ENCODE measurements at regions not wholly inside any gene's neighbourhood (a gene's known extent, or its start where the extent isn't known, plus 50 kb on each side); places are given as distances from the start of the nearest gene placed in this dataset.
"Not testable (repeated sequence)": the region's sequence is repeated elsewhere in the genome, so short reads cannot be mapped to it uniquely, and the experiment has no call there.

GRCh38 chr21:20261364-20261763 lies 736.8 kb upstream of the NCAM2 start:
- DNase-seq (ENCODE audit: low spot score), result no peak

GRCh38 chr21:20265707-20266440 lies 732.3 kb upstream of the NCAM2 start:
- DNase-seq (ENCODE audit: low spot score), result no peak

GRCh38 chr21:20266441-20266710 lies 731.8 kb upstream of the NCAM2 start:
- no peak for DNase-seq (ENCODE audit: low spot score)

- no peak for DNase-seq (ENCODE audit: low spot score)
Measured at GRCh38 chr21:20270365-20271055, 727.7 kb upstream of the NCAM2 start.

- no peak for DNase-seq (ENCODE audit: low spot score)
Measured at GRCh38 chr21:20272791-20273362, 725.3 kb upstream of the NCAM2 start.

- DNase-seq (ENCODE audit: low spot score), result no peak
Measured at GRCh38 chr21:20276377-20276776, 721.8 kb upstream of the NCAM2 start.

- no peak for DNase-seq (ENCODE audit: low spot score)
Measured at GRCh38 chr21:20276954-20277353, 721.3 kb upstream of the NCAM2 start.

- no peak for DNase-seq (ENCODE audit: low spot score)
Measured at GRCh38 chr21:20283836-20284235, 714.4 kb upstream of the NCAM2 start.

GRCh38 chr21:20292280-20292679 lies 705.9 kb upstream of the NCAM2 start:
- no peak for DNase-seq (ENCODE audit: low spot score)

GRCh38 chr21:20292854-20293253 lies 705.4 kb upstream of the NCAM2 start:
- DNase-seq (ENCODE audit: low spot score), result not testable (repeated sequence)

- DNase-seq (ENCODE audit: low spot score), result no peak
Measured at GRCh38 chr21:20301395-20301794, 696.8 kb upstream of the NCAM2 start.

- no peak for DNase-seq (ENCODE audit: low spot score)
Measured at GRCh38 chr21:20302084-20302483, 696.1 kb upstream of the NCAM2 start.

GRCh38 chr21:20306836-20307235 lies 691.4 kb upstream of the NCAM2 start:
- no peak for DNase-seq (ENCODE audit: low spot score)

GRCh38 chr21:20308586-20309315 lies 689.5 kb upstream of the NCAM2 start:
- DNase-seq (ENCODE audit: low spot score), result no peak

GRCh38 chr21:20311234-20311787 lies 686.9 kb upstream of the NCAM2 start:
- no peak for DNase-seq (ENCODE audit: low spot score)

- DNase-seq (ENCODE audit: low spot score), result no peak
Measured at GRCh38 chr21:20313013-20313412, 685.2 kb upstream of the NCAM2 start.

GRCh38 chr21:20315042-20315441 lies 683.2 kb upstream of the NCAM2 start:
- DNase-seq (ENCODE audit: low spot score), result no peak

- DNase-seq (ENCODE audit: low spot score), result no peak
Measured at GRCh38 chr21:20329636-20330035, 668.6 kb upstream of the NCAM2 start.

GRCh38 chr21:20330652-20331051 lies 667.6 kb upstream of the NCAM2 start:
- no peak for DNase-seq (ENCODE audit: low spot score)

GRCh38 chr21:20334585-20334984 lies 663.6 kb upstream of the NCAM2 start:
- no peak for DNase-seq (ENCODE audit: low spot score)

- DNase-seq (ENCODE audit: low spot score), result no peak
Measured at GRCh38 chr21:20341431-20341830, 656.8 kb upstream of the NCAM2 start.

- no peak for DNase-seq (ENCODE audit: low spot score)
Measured at GRCh38 chr21:20343186-20343585, 655.0 kb upstream of the NCAM2 start.

GRCh38 chr21:20351138-20351537 lies 647.1 kb upstream of the NCAM2 start:
- no peak for DNase-seq (ENCODE audit: low spot score)
